ENCODE measurements at regions not wholly inside any gene's neighbourhood (a gene's known extent, or its start where the extent isn't known, plus 50 kb on each side); places are given as distances from the start of the nearest gene placed in this dataset.
"Not testable (repeated sequence)": the region's sequence is repeated elsewhere in the genome, so short reads cannot be mapped to it uniquely, and the experiment has no call there.

- DNase-seq (ENCODE audit: low spot score) = no peak
Observed at GRCh38 chr13:22757530-22758120, 423.2 kb upstream of the SGCG start.

GRCh38 chr13:22758245-22758644 is 422.5 kb upstream of the SGCG start:
- no peak for DNase-seq (ENCODE audit: low spot score)

DNA sequence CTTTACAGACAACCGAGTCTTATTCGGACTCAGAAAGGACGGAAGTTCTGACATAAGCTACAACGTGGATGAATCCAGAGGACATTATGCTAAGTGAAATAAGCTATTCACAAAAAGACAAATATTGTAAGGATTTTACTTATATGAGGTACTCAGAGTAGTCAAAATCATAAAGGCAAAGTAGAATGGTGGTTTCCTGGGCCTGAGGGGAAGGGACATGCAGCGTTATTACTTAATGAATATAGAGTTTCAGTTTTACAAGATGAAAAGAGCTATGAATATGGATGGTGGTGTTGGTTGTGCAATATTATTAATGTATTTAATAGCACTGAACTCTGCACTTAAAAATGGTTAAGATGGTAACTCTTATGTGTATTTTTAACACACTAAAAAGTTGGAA is 419.1 kb upstream of the SGCG start:
- DNase-seq (ENCODE audit: low spot score) = no peak

- DNase-seq (ENCODE audit: low spot score) = no peak
Observed at GRCh38 chr13:22765547-22765946, 415.2 kb upstream of the SGCG start.

- DNase-seq (ENCODE audit: low spot score) = no peak
Observed at GRCh38 chr13:22770891-22771290, 409.9 kb upstream of the SGCG start.

DNA sequence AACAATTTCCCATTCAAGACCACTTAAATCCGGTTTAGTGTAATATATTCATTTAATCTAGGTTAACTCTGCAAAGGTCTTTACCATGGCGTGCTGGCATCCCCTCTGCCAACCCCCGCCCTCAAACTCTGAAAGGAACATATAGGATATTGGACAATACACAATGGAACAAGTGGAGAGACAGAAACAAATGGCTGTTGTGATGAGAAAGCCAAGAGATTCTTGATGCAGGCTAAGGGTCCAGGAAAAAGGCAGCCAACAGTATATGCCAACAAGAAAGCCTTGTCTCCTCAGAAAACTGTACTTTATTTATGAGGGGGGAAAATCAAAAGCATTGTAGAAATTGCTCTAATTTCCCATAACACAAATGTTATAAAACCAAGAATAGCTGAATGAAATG is 407.3 kb upstream of the SGCG start:
- DNase-seq (ENCODE audit: low spot score) = no peak

- DNase-seq (ENCODE audit: low spot score) = no peak
Observed at GRCh38 chr13:22776394-22777186, 404.2 kb upstream of the SGCG start.

GRCh38 chr13:22777207-22777606 is 403.6 kb upstream of the SGCG start:
- DNase-seq (ENCODE audit: low spot score) = no peak

GRCh38 chr13:22789027-22789593 is 391.7 kb upstream of the SGCG start:
- no peak for DNase-seq (ENCODE audit: low spot score)

- no peak for DNase-seq (ENCODE audit: low spot score)
Observed at GRCh38 chr13:22789916-22790315, 390.9 kb upstream of the SGCG start.

GRCh38 chr13:22793598-22794134 is 387.1 kb upstream of the SGCG start:
- DNase-seq (ENCODE audit: low spot score) = peak; percentile 32

DNA sequence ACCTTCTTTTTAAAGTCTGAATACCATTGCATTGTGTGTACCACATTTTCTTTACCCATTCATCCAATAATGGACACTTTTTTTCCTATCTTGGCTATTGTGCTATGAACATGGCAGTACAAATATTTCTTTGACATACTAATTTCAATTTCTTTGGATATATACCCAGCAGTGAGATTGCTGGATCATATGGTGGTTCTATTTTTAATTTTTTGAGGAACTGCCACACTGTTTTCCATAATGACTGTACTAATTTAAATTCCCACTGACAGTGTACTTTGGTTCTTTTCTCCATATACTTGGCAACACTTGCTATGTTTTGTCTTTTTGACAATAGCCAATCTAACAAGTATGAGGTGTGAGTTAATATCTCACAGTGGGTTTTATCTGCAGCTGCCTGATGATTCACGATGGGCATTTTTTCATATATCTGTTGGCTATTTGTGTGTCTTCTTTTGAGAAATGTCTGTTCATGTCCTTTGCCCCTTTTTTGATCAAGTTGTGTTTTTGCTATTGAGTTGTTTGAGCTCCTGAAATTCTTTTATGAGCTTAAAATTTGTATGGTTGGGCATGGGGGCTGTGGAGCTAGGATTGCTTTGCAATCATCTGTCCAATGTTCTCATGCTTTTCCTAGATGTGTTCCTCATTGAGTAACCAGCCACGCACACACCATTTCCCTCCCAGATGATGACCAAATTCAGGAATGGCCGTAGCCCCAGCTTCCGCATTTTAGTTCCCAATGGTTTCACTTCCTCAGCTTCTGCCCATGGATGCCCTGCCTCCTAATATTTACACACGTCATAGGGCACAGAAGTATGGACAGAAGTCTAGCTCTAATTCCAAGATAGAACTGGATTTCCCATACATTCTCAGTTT is 380.0 kb upstream of the SGCG start:
- no peak for DNase-seq (ENCODE audit: low spot score)

GRCh38 chr13:22801402-22802003 is 379.3 kb upstream of the SGCG start:
- no peak for DNase-seq (ENCODE audit: low spot score)

- DNase-seq (ENCODE audit: low spot score) = no peak
Observed at GRCh38 chr13:22812793-22813192, 368.0 kb upstream of the SGCG start.

GRCh38 chr13:22813531-22814377 is 367.0 kb upstream of the SGCG start:
- not testable (repeated sequence) for DNase-seq (ENCODE audit: low spot score)

DNA sequence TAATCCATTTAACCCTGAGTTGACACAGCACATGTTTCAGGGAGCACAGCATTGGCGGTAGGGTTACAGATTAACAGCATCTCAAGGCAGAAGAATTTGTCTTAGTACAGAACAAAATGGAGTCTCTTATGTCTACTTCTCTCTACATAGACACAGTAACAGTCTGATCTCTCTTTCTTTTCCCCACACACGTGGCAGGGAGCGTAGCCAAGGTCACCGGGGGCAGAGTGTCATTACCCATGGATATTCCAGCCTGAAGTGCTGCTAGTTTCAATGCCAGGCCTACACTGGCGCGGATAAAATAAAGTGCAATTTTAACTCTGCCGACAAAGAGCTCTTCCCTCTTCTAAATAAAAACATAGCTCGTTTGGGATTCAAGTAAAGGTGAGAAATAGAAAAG is 366.3 kb upstream of the SGCG start:
- not testable (repeated sequence) for DNase-seq (ENCODE audit: low spot score)

GRCh38 chr13:22821589-22821988 is 359.2 kb upstream of the SGCG start:
- DNase-seq (ENCODE audit: low spot score) = no peak

DNA sequence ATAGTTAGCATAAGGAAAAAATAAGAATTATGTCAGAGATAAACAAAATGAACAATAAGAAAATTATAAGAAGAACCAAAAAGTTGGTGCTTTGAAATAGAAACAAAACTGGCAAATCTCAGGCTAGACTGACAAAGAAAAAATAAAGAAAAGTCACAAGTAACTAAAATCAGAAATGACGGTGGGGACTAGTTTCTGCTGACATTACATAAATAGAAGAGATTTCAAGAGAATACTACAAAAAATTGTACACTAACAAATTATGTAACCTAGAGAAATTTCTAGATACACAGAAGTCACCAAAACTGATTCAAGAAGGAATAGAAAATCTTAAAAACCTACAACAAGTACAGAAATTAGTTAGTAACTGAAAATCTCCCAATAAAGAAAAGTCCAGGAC is 355.6 kb upstream of the SGCG start:
- no peak for DNase-seq (ENCODE audit: low spot score)

DNA sequence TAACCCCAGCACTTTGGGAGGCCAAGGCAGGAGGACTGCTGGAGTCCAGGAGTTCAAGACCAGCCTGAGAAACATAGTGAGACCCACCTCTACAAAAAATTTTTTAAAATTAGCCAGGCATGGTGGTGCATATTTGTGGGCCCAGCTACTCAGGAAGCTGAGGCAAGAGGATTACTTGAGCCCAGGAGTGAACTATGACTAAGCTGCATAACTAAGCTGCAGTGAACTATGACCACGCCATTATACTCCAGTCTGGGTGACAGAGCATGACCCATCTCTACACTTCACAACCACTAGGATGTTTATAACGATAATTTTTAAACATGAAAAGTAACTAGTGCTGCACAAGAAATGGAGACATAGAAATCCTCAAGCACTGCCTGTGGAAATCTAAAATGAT is 352.7 kb upstream of the SGCG start:
- DNase-seq (ENCODE audit: low spot score) = no peak

- DNase-seq (ENCODE audit: low spot score) = no peak
Observed at GRCh38 chr13:22836475-22836874, 344.3 kb upstream of the SGCG start.
